ENCODE measurements at regions not wholly inside any gene's neighbourhood (a gene's known extent, or its start where the extent isn't known, plus 50 kb on each side); places are given as distances from the start of the nearest gene placed in this dataset.
"Not testable (repeated sequence)": the region's sequence is repeated elsewhere in the genome, so short reads cannot be mapped to it uniquely, and the experiment has no call there.

DNA sequence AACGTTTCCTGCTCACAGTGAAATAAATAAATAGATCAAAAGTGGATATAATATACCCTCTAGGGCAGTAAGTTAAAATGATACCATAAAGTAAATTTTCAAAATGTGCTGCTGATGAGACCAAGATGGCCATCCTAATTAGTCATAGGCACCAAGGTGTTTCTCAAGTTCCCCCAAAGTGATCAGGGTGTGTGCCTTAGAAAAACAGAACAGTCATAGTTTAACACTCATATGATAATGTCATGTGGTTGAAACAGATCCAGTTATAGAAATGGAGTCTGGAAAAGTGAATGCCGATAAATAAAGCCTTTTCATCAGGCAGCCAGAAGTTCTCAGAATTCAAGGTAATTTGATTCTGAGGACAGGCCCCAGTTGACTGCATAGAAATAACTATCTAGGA, 161.5 kb upstream of the CDKN2B start:
- H3K36me3 Mint-ChIP-seq: no peaks in the 10 kb centered on the region
- H3K4me3 Mint-ChIP-seq: no peak overlapping the region
- H3K27ac Mint-ChIP-seq: no peak overlapping the region

DNA sequence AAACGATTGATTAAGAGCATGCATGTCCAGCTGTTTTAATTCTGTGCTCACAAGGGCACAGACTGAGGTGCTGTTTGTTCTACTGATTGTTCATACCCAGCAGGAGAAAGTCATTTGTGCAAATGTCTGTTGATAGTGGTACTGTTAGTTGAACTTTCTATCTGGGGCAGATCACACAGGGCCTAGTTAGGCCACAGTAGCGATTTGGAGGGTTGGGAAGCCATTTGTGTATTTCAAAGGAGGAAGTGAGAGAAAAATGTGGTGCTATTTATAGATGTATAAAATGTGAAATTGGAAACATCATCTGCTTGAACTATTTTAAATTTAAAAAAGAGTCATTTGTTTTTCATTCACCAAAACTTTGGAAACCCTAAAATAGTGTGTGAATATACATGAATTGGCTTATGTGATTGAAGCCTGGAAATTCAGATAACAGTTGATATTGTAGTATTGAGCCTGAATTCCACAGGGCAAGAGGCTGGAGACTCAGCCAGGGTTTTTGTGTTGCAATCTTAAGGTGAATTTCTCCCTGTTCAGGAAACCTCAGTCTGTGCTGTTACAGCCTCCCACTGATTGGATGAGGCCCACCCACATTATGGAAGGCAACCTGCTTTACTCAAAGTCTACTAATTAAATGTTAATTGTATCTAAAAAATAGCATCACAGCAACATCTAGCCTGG, 162.0 kb upstream of the CDKN2B start:
- H3K27me3 Mint-ChIP-seq: no peaks in the 10 kb centered on the region
- no peak overlapping the region for H3K27ac Mint-ChIP-seq
- no peak overlapping the region for H3K4me3 Mint-ChIP-seq
- H3K9me3 Mint-ChIP-seq: no peaks in the 10 kb centered on the region
- H3K4me1 Mint-ChIP-seq: peaks cover 6% of the 10 kb centered on the region
- peaks cover under 1% of the 10 kb centered on the region for H3K36me3 Mint-ChIP-seq

More for the DNA sequence above, 161.5 kb upstream of the CDKN2B start:
- H3K9me3 Mint-ChIP-seq: no peaks in the 10 kb centered on the region
- peaks cover under 1% of the 10 kb centered on the region for H3K4me1 Mint-ChIP-seq
- no peaks in the 10 kb centered on the region for H3K27me3 Mint-ChIP-seq

DNA sequence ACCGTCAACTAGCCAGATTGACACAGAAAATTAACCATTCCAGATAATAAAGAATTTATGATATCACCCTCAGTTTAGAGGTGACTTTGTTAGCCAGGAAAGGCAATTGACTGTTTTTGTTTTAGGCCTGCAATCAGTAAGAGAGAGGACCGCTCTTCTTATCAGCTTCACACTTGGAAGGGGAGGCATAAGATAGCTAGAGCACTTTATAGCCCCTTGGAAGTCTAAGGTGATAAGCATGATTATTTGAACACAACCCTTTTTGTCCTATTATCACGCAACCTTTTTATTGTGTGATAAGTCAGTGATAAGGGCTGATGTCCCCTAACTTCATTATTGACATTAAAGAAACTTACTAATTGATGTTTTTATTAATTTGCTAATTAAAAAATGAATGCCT, 162.6 kb upstream of the CDKN2B start:
- no peaks in the 10 kb centered on the region for H3K27me3 Mint-ChIP-seq
- peaks cover 10% of the 10 kb centered on the region for H3K4me1 Mint-ChIP-seq
- no peaks in the 10 kb centered on the region for H3K9me3 Mint-ChIP-seq
- H3K4me3 Mint-ChIP-seq: no peak overlapping the region
- H3K27ac Mint-ChIP-seq: no peak overlapping the region
- H3K36me3 Mint-ChIP-seq: peaks cover 2% of the 10 kb centered on the region

DNA sequence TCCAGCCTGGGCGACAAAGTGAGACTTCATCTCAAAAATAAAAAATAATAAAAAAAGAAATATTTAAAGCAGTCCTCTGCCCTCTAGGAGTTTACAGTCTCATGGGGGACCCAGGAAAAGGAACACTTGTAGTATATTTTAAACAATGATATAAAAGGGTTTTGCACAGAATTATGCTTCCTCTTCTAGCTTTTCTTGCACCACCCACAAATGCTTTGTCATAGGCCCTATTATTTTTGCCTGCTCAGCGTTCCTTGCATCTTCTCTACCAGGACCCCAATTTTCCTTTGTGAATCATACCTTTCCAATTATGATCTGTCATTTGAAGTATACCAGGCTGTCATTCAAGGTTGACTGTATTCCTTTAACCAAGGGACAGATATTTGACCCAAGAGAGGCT, 164.8 kb upstream of the CDKN2B start:
- H3K9me3 Mint-ChIP-seq: no peaks in the 10 kb centered on the region
- H3K4me1 Mint-ChIP-seq: peaks cover 10% of the 10 kb centered on the region
- H3K36me3 Mint-ChIP-seq: peaks cover 2% of the 10 kb centered on the region
- peaks cover 7% of the 10 kb centered on the region for H3K27me3 Mint-ChIP-seq
- H3K4me3 Mint-ChIP-seq: no peak overlapping the region
- no peak overlapping the region for H3K27ac Mint-ChIP-seq

DNA sequence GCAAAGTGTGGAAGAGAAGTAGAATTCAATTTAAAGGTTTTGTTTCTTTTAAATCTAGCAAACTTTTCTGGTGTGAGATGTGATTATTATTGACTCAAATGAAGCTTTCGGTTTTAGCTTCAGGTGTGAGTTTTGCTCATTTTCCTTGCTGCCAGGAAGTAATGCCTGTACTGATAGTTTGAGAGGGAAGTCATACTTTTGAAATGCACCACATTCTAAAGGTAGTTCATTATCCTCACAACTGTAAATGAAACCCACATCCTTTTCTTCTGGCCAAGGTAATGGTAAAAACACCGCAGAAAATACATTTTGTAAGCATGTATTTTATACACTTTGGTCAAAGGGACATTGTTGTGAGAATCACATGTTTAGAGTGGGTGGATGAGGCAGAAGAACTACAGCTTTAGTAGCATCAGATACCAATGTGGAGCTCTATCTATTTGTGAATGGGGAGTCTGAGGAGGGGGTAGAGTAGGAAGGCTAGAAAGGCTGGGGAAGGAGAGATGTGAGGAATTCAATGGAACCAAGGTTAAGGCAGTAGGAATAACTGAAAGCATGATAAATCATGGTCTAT, 167.0 kb upstream of the CDKN2B start:
- H3K4me1 Mint-ChIP-seq: peaks cover 10% of the 10 kb centered on the region
- peaks cover 2% of the 10 kb centered on the region for H3K36me3 Mint-ChIP-seq
- peaks cover 7% of the 10 kb centered on the region for H3K27me3 Mint-ChIP-seq
- H3K4me3 Mint-ChIP-seq: no peak overlapping the region
- H3K9me3 Mint-ChIP-seq: no peaks in the 10 kb centered on the region
- H3K27ac Mint-ChIP-seq: peak overlapping the region; percentile 37

DNA sequence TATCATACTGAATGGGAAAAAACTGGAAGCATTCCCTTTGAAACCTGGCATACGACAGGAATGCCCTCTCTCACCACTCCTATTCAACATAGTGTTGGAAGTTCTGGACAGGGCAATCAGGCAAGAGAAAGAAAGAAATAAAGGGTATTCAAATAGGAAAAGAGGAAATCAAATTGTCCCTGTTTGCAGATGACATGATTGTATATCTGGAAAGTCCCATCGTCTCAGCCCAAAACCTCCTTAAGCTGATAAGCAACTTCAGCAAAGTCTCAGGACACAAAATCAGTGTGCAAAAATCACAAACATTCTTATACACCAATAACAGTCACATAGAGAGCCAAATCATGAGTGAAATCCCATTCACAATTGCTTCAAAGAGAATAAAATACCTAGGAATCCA, 171.9 kb upstream of the CDKN2B start:
- H3K36me3 Mint-ChIP-seq, H3K9me3 Mint-ChIP-seq, H3K27ac Mint-ChIP-seq, H3K4me3 Mint-ChIP-seq, H3K27me3 Mint-ChIP-seq, H3K4me1 Mint-ChIP-seq: not testable (repeated sequence)

DNA sequence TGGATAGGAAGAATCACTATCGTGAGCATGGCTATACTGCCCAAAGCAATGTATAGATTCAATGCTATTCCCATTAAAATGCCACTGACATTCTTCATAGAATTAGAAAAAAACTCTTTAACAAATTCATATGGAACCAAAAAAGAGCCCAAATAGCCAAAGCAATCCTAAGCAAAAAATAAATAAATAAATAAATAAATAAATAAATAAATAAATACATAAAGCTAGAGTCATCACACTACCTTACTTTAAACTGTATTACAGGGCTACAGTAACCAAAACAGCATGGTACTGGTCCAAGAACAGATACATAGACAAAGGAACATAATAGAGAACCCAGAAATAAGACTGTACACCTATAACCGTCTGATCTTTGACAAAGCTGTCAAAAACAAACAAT, 180.4 kb upstream of the CDKN2B start:
- Mint-ChIP-seq H3K36me3 (no peaks in the 10 kb centered on the region), H3K27me3 (no peaks in the 10 kb centered on the region), H3K9me3 (peaks cover 4% of the 10 kb centered on the region), H3K4me3 (no peak overlapping the region), H3K27ac (no peak overlapping the region), H3K4me1 (no peaks in the 10 kb centered on the region)

DNA sequence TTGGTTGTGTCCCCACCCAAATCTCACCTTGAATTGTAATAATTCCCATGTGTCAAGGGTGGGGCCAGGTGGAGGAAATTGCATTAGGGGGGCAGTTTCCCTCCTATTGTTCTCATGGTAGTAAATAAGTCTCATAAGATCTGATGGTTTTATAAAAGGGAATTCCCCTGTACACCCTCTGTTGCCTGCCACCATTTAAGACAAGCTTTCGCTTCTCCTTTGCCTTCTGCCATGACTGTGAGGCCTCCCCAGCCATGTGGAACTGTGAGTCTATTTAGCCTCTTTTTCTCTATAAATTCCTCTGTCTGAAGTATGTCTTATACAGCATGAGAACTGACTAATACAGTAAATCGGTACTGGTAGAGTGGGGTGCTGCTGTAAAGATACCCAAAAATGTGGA, 187.9 kb upstream of the CDKN2B start:
- H3K27ac Mint-ChIP-seq, H3K9me3 Mint-ChIP-seq, H3K4me1 Mint-ChIP-seq, H3K27me3 Mint-ChIP-seq, H3K36me3 Mint-ChIP-seq, H3K4me3 Mint-ChIP-seq: not testable (repeated sequence)

DNA sequence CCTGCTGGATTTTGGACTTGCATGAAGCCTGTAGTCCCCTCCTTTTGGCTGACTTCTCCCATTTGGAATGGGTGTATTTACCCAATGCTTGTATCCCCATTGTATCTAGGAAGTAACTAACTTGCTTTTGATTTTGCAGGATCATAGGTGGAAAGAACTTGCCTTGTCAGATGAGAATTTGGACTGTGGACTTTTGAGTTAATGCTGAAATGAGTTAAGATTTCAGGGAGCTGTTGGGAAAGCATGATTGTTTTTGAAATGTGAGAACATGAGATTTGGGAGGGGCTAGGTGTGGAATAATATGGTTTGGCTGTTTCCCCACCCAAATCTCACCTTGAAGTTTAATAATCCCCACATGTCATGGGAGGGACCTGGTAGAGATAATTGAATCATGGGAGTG, 189.6 kb upstream of the CDKN2B start:
- Mint-ChIP-seq H3K4me1 (peaks cover 8% of the 10 kb centered on the region), H3K27ac (no peak overlapping the region), H3K4me3 (no peak overlapping the region), H3K27me3 (peaks cover 4% of the 10 kb centered on the region), H3K9me3 (no peaks in the 10 kb centered on the region), H3K36me3 (no peaks in the 10 kb centered on the region)

DNA sequence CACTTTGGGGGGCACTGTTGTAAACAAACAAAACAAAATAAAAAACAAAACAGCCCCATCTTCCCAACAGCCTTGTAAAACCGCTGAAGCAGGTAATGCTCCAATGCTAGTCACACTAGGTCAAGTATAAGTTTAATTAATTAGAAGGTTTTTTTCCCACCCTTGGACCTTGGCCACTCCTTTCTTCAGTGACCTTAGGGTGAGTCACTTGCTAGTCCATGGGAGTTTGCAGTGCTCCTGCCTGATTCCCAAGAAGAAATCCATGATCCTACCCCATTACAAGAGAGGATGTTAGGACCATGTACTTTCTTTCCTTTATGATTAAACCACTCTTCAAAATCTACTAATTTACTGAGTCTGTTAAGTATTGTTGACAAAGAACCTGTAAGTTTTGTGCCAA, 192.2 kb upstream of the CDKN2B start:
- H3K4me1 Mint-ChIP-seq: peaks cover 10% of the 10 kb centered on the region
- H3K27me3 Mint-ChIP-seq: peaks cover 4% of the 10 kb centered on the region
- no peak overlapping the region for H3K27ac Mint-ChIP-seq
- no peaks in the 10 kb centered on the region for H3K9me3 Mint-ChIP-seq
- H3K36me3 Mint-ChIP-seq: no peaks in the 10 kb centered on the region
- no peak overlapping the region for H3K4me3 Mint-ChIP-seq

DNA sequence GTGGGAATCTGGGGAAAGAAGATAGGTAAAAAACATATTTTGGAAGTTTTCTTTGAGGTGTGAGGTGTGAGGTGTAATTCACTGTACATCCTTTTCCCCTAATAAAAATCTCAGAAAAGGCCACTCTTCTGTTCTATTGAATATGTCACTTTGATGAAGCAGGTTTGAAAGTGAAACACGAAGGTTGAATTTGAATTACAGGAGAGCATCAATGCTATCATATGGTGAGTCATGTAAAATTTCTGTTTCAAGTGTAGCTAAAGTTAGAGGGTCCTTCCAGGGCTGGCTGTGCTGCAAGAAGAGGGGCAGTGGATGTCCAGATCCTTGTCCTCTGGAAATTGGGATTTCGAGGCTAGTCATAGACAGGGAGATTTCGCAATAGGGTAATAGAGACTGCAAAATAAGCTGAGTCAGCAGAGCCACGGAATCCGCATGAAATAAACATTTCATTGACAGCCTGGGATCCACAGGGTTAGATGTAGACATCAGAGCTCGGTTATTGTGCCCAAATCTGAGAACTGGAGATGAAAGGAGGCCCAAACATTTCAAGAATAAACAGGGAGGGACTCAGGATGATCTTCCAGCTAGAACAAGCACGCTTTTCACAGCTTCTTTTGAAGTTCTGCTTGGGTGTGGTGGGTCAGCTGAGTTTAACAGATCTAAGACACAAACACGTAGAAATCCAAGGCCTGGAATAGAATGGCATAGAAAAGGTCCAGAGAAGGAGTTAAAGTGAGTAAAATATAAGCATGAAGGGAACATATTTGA, 194.4 kb upstream of the CDKN2B start:
- Mint-ChIP-seq H3K4me3 (no peak overlapping the region), H3K9me3 (no peaks in the 10 kb centered on the region), H3K4me1 (peaks cover 15% of the 10 kb centered on the region)

DNA sequence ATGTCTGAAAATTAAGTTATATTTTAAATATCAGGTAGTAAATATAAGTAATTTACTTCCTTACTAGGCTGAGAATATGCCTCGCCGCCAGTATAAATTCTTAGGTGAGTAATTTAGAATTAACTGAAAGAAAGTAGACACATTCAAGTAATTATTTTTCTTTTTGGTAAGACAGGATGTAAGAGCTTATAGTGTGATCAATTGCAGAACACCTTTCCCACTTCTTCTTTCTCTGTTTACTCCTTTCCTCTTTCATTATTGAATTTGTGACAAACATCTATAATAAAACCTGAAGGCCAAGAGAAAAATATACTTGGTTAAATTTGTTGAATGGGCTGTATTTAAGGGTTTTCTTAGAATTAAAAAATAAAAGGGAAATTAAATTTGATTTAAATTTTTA, 195.1 kb upstream of the CDKN2B start:
- H3K4me3 Mint-ChIP-seq: no peak overlapping the region

More for the DNA sequence above, 194.4 kb upstream of the CDKN2B start:
- H3K27me3 Mint-ChIP-seq: no peaks in the 10 kb centered on the region
- no peaks in the 10 kb centered on the region for H3K36me3 Mint-ChIP-seq
- H3K27ac Mint-ChIP-seq: no peak overlapping the region

DNA sequence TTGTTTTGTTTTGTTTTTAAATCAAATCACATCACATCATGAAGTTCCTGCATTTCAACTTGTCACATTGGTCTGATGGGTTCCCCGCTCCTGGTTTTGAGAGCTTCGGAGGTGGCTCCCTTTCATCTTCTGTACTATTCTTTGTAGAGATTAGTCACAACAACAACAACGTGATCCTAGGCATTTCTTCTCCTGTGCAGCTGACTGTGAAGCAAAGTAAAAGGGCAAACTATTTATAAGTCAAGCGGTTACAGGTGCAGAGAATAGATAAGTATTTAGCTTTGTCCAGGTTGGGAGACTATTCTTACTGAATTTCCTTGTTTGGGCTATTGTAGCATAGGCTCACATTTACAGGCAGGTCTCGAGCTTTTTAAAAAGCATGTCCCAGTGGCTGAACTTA, 197.7 kb upstream of the CDKN2B start:
- no peak overlapping the region for H3K27ac Mint-ChIP-seq
- H3K4me1 Mint-ChIP-seq: peaks cover 24% of the 10 kb centered on the region

More for the DNA sequence above, 195.1 kb upstream of the CDKN2B start:
- Mint-ChIP-seq H3K9me3 (no peaks in the 10 kb centered on the region), H3K36me3 (peaks cover under 1% of the 10 kb centered on the region), H3K27me3 (no peaks in the 10 kb centered on the region), H3K4me1 (peaks cover 22% of the 10 kb centered on the region), H3K27ac (no peak overlapping the region)

DNA sequence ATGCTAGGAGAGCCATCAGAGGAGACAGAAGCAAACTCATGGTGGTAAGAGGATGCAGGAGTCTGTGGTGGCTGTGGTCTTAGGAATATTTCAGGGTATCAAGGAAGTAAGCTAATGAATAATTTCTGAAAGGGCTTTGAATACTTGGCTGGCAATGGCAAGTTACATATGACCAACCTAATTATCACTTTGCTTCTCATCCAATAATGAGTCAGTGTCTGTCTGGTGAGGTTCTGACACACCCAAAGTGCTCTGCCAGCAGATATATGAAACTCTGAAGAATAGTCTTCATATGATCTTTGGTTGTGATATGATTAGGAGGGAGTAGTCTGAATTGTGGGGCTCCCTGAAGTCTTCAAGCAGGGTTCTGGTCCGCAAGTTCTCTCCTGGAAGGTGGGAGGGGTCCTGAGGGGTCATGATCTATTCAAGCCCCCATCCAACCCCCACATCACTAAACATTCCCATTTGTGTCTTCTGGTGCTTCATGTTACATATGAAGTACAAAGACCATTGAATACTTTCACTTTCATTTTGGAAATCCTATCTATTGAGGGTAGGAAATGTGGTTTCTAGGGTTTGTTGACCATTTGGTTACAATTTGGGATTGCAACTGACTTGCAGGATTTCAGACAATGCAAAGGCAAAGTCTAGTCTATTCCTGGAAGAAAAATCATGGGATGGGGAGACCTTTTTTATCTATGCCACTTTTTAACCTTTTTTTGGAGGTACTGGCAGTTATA, 199.9 kb upstream of the CDKN2B start:
- Mint-ChIP-seq H3K4me3 (peak overlapping the region; percentile 47), H3K9me3 (no peaks in the 10 kb centered on the region), H3K36me3 (peaks cover 1% of the 10 kb centered on the region), H3K27ac (peak overlapping the region; percentile 74), H3K27me3 (no peaks in the 10 kb centered on the region), H3K4me1 (peaks cover 14% of the 10 kb centered on the region)

More for the DNA sequence above, 197.7 kb upstream of the CDKN2B start:
- no peak overlapping the region for H3K4me3 Mint-ChIP-seq
- no peaks in the 10 kb centered on the region for H3K9me3 Mint-ChIP-seq
- H3K36me3 Mint-ChIP-seq: peaks cover 1% of the 10 kb centered on the region
- no peaks in the 10 kb centered on the region for H3K27me3 Mint-ChIP-seq

DNA sequence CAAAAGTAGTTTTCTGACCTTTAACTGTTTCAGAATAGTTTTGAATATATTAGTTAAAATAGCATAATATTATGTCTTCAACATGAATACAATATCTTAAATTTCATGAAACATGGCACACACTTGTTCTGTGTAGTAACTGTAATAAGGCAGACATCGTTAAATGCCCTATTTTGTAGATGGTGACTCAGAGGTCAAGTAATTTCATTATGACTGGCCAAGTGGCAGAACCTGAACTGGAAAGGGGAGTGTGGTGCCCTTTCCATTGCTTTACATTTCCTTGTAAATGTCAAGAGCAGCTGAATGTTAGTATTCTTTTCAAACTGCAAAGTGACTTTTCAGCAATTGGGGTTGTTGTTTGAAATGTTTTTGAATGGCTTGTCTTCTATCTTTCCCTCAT, 201.2 kb upstream of the CDKN2B start:
- Mint-ChIP-seq H3K4me1 (peaks cover 14% of the 10 kb centered on the region), H3K27ac (no peak overlapping the region), H3K36me3 (peaks cover 1% of the 10 kb centered on the region), H3K27me3 (no peaks in the 10 kb centered on the region), H3K4me3 (no peak overlapping the region), H3K9me3 (no peaks in the 10 kb centered on the region)

DNA sequence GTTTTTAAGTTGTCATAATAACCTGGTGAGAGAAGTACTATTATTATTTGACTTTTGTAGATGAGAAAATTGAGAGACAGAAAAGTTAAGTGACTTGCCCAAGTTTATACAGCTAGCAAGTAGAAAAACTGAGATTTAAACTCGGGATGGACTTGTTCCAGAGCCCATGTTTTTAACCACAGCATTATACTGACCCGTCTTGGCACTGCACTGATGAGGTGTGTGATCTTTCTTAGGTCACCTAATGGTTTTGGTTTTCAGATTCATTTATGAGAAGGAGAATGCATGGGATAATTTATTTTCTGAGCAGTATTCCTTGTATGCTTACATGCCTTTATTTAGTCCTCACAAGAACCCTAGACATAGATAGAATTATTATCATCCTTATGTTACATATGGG, 201.8 kb upstream of the CDKN2B start:
- no peaks in the 10 kb centered on the region for H3K27me3 Mint-ChIP-seq
- peaks cover 14% of the 10 kb centered on the region for H3K4me1 Mint-ChIP-seq
- H3K9me3 Mint-ChIP-seq: no peaks in the 10 kb centered on the region
- peaks cover 1% of the 10 kb centered on the region for H3K36me3 Mint-ChIP-seq
- H3K27ac Mint-ChIP-seq: no peak overlapping the region
- H3K4me3 Mint-ChIP-seq: no peak overlapping the region
